Muscle layer of duodenum (tissue), 2 donors: ENCODE measurements at regions not wholly inside any gene's neighbourhood (a gene's known extent, or its start where the extent isn't known, plus 50 kb on each side); places are given as distances from the start of the nearest gene placed in this dataset.

Experiments
- H3K27ac ChIP-seq: one replicate; pipeline ENCODE4 v1.7.0; 2013; ENCODE audit warnings: mild to moderate bottlenecking, low read length
- H3K27me3 ChIP-seq: one replicate; pipeline ENCODE4 v1.7.0; 2013; ENCODE audit warnings: low read depth, mild to moderate bottlenecking, control low read depth, low read length
- H3K36me3 ChIP-seq, 2 donors: one replicate each; pipeline ENCODE4 v1.7.0; 2013; ENCODE audit warnings: low read length in 2 of 2, control low read depth in 1 of 2, mild to moderate bottlenecking in 1 of 2; ENCODE audit not compliant: insufficient read depth in 2 of 2, control insufficient read depth in 1 of 2
- H3K4me1 ChIP-seq, 2 donors: one replicate each; pipeline ENCODE4 v1.7.0; 2013; ENCODE audit warnings: low read length in 2 of 2, mild to moderate bottlenecking in 2 of 2, control low read depth in 1 of 2, moderate library complexity in 1 of 2; ENCODE audit not compliant: insufficient read depth in 2 of 2, control insufficient read depth in 1 of 2
- H3K4me3 ChIP-seq, 2 donors: one replicate each; pipeline ENCODE4 v1.7.0; 2013; ENCODE audit warnings: low read length in 2 of 2, low read depth in 1 of 2, mild to moderate bottlenecking in 1 of 2
- H3K9me3 ChIP-seq, 2 donors: one replicate each; pipeline ENCODE4 v1.7.0; 2013; ENCODE audit warnings: low read length in 2 of 2, control low read depth in 1 of 2, mild to moderate bottlenecking in 1 of 2; ENCODE audit not compliant: control insufficient read depth in 1 of 2
- donor health status: healthy.

DNA sequence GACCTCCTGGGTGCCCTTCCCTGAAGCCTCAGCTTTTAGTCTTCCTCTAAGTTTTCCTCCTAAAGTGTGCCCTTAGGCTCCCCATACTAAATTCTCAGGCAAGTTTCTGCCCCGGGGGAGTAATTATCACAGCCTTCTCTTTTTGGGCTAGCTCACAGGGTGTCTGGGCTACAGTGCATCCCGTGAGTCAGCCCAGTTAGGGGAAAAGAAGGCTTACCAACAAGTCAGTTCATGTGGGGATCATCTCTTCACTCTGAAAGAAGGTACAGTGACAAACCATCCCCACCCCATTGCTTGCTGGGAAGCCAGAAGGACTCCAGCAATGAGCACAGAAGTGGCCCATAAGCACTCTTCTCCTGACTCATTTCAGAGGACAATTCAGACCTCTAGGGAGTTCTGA is 134.7 kb upstream of the FAM9C start:
- H3K4me3 ChIP-seq: no peak overlapping the region
- H3K4me1 ChIP-seq: no peaks in the 10 kb centered on the region
- H3K9me3 ChIP-seq: no peaks in the 10 kb centered on the region
- H3K36me3 ChIP-seq: no peaks in the 10 kb centered on the region
- H3K27me3 ChIP-seq: no peaks in the 10 kb centered on the region
- no peak overlapping the region for H3K27ac ChIP-seq

DNA sequence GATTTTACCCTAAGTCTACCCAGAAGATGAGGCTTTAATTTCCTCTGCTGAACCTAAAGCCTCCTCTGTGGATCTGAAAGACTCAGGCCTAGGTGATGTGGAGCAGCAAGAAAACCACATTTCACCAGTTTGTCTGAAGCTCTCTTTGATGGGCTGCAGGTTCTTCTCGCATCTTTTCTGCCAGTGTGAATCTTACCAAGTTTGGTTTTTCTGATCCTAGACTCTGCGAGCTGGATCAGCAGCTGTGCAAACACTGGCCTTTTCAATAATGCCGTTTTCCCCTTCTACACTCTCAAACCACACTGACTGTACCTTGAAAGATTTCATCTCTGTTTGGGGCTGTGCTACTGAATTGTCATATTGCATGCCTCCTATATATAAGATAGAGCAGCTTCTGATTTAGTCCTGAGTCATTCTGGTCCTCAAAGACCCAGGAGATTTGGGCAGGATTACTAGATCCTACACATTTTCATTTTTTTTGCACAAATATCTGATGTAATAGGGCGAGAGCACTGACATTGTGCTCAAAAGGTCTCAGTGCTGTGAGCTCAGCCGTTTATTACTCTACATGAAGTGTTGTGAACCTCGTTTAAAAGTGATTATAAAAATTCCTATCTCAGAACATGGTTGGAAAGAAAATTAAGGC is 133.6 kb upstream of the FAM9C start:
- Histone ChIP-seq H3K4me1 (no peaks in the 10 kb centered on the region), H3K27ac (no peak overlapping the region), H3K4me3 (no peak overlapping the region), H3K36me3 (no peaks in the 10 kb centered on the region), H3K27me3 (no peaks in the 10 kb centered on the region), H3K9me3 (no peaks in the 10 kb centered on the region)

DNA sequence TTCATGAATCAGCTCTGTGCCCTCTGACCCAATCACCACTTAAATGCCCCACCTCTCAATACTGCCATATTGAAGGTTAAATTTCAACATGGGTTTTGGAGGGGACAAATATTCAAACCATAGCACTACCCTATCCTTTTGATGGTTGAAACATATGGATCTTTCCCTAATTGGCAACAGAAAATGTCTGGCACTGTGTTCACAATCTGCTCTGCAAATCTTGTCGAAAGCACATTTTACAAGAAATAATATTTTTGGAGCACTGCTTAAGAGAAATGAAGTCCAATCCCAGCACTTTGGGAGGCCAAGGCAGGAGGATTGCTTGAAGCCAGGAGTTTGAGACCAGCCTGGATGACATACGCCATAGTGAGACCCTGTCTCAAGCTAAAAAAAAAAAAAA is 130.6 kb upstream of the FAM9C start:
- no peak overlapping the region for H3K4me3 ChIP-seq
- H3K9me3 ChIP-seq: no peaks in the 10 kb centered on the region
- H3K27ac ChIP-seq: no peak overlapping the region
- H3K36me3 ChIP-seq: no peaks in the 10 kb centered on the region
- no peaks in the 10 kb centered on the region for H3K27me3 ChIP-seq
- no peaks in the 10 kb centered on the region for H3K4me1 ChIP-seq

DNA sequence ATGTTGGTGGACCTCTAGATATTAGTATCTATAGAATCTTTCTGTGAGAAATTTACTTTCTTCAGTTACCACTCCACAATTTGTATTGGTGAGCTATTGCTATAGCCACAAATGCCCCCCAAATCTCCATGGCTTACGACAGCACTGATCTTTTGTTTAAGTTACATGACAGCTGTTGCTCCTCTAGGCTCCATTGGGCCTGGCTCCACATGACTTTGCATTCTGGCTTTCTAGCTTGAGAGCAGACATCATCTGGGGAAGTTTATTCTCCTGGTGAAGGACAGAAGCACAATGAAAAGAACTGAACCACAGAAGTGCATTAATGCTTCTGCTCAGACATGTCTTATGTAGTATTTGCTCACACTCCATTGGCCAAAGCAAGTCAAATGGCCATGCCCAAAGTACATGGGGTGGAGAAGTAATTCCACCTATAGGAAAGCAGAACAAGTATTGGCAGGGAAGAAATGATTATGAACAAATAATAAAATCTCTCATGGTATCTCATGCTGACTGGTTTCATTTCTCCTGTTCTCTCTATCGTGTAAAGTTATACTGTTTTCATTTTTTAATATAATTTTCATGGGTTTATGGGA is 126.6 kb upstream of the FAM9C start:
- Histone ChIP-seq H3K27me3 (no peaks in the 10 kb centered on the region), H3K27ac (no peak overlapping the region), H3K4me3 (no peak overlapping the region), H3K4me1 (peaks cover 0 to 4% of the 10 kb centered on the region in 2 donors), H3K9me3 (no peaks in the 10 kb centered on the region), H3K36me3 (no peaks in the 10 kb centered on the region)

DNA sequence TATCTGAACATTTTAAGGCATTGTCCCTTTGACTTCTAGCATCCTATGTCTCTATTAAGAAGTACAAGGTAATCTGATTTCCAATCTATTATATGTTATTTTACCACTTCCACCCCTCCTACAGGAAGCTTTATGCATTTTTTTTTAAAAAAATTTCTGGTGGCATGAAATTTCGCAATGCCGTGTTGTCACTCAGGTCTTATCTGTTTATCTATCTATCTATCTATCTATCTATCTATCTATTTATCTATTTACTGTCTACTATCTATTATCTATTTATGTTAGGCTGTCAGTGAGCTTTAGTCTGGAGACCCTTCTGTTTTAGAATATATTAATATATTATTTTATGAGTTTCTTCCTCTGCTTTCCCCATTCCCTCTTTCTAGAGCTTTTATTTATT is 125.3 kb upstream of the FAM9C start:
- Histone ChIP-seq H3K36me3 (no peaks in the 10 kb centered on the region), H3K4me1 (peaks cover 0 to 4% of the 10 kb centered on the region in 2 donors), H3K9me3 (no peaks in the 10 kb centered on the region), H3K27ac (no peak overlapping the region), H3K4me3 (no peak overlapping the region), H3K27me3 (no peaks in the 10 kb centered on the region)

DNA sequence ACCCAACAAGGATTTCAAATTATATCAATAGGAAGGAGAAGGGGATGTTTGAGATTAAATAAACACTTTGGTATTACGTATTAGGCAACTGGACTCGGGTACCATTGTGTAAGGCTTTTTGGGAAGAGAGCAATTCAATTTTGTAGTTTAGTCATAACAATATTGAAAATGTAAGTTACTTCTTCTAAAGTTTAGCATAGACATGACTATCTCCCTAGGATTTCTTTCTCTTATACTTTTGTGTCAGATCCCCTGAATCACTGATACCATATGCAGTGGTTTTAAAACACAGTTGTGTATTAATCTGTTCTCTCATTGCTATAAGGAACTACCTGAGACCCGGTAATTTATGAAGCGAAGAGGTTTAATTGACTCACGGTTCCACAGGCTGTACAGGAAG is 123.8 kb upstream of the FAM9C start:
- Histone ChIP-seq H3K27ac (peak overlapping the region; percentile 58), H3K9me3 (no peaks in the 10 kb centered on the region), H3K27me3 (no peaks in the 10 kb centered on the region), H3K4me3 (no peak overlapping the region), H3K4me1 (peaks cover 0 to 4% of the 10 kb centered on the region in 2 donors), H3K36me3 (no peaks in the 10 kb centered on the region)

DNA sequence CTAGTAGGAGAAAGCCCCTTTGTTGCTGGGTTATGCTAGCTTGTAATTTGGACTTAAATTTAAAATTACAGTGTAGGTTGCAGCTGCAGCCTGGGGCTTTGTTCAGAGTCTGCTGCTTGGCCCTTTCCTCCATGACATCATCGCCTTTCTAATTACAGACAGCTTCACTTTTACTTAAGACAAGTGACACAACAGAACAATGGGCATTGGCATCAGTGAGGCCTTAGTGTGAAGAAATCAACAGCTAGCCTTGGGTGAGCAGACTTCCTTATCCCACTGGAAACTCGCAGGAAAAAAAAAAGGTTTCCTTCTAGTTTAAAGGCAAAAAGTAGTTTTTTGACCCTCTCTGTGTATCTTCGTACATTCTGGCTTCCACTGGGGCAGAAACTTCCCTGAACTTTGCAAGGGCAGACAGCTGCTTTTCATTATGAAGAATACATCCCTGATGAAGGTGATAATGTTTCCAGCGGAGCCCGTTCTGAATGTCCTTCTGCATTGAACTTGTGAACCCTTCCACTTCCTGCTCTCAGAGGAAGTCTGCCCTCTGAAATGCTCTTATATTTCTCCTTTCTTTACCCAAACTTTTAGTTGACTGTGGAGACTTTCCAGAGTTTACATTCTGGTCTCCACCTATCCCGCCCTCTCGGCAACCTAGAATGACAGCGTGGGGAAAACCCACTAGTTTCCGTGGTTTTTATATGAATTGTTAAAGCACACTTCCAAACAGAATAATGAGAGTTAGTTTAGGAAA is 123.2 kb upstream of the FAM9C start:
- peak overlapping the region; percentile 58 for H3K27ac ChIP-seq
- H3K27me3 ChIP-seq: no peaks in the 10 kb centered on the region
- H3K9me3 ChIP-seq: no peaks in the 10 kb centered on the region
- H3K4me1 ChIP-seq: peaks cover 0 to 4% of the 10 kb centered on the region in 2 donors
- H3K4me3 ChIP-seq: no peak overlapping the region
- no peaks in the 10 kb centered on the region for H3K36me3 ChIP-seq

DNA sequence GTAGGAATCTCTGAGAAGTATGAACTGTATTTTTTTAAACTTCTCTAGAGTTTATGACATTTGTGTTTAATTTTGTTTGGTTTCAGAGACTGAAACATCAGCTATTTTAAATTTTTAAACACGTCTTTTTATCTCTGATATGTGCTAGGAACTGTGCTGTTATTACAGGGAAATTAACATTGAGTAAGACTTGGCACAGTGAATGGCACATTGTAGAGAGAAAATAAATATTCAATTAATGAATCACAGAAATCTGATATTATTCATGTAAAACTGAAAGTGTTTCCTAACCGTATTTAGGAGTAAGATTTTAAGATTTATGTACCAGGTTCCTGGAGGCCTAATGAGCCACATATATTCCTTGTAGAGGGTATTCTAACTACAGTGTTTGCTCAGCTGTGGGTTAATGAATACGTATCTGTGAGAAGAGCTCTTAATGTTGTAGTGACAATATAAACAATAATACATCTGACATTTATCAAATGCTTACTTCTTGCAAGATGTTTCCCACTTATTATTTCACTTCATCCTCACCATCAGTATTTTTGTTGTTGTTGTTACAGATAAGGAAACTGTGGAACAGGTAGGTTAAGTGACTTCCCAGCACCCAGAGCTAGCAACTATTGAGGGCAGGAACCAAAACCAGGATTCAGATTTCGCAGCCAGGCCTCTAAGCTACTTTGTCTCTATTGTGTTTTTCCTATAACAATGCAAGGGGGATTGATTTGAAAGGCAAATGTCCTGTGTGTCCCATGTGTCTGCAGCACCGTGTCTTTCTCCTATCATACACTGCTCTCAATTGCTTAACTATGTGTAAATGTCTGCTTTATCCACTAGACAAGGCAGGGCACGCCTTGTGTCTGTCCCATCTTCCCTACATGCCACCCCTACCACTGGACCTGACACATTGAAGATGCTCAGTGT is 121.1 kb upstream of the FAM9C start:
- H3K27ac ChIP-seq: peak overlapping the region; percentile 58
- peaks cover 4 to 5% of the 10 kb centered on the region in 2 donors for H3K4me1 ChIP-seq
- no peaks in the 10 kb centered on the region for H3K27me3 ChIP-seq
- H3K4me3 ChIP-seq: no peak overlapping the region
- no peaks in the 10 kb centered on the region for H3K9me3 ChIP-seq
- no peaks in the 10 kb centered on the region for H3K36me3 ChIP-seq

DNA sequence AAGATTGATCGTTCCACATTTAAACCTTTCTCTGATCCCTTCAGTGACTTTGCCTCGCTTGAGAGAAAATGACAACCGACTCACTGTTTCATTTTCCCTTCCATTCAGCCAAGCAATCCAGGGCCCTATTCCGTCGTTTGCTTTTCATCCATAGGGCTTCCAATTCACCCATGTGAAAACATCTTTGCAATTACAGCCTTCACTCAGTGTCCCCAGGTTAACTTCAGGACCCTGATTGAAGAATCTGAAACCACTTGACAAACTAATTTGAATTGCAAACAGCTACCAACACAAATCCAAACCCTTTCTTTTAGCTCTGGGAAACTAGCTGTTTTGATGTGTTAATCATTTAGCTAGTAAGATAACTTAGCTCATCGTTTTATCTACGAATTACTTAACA is 120.2 kb upstream of the FAM9C start:
- Histone ChIP-seq H3K27me3 (no peaks in the 10 kb centered on the region), H3K27ac (peak overlapping the region; percentile 58), H3K4me3 (no peak overlapping the region), H3K36me3 (no peaks in the 10 kb centered on the region), H3K9me3 (no peaks in the 10 kb centered on the region), H3K4me1 (peaks cover 4 to 9% of the 10 kb centered on the region in 2 donors)

DNA sequence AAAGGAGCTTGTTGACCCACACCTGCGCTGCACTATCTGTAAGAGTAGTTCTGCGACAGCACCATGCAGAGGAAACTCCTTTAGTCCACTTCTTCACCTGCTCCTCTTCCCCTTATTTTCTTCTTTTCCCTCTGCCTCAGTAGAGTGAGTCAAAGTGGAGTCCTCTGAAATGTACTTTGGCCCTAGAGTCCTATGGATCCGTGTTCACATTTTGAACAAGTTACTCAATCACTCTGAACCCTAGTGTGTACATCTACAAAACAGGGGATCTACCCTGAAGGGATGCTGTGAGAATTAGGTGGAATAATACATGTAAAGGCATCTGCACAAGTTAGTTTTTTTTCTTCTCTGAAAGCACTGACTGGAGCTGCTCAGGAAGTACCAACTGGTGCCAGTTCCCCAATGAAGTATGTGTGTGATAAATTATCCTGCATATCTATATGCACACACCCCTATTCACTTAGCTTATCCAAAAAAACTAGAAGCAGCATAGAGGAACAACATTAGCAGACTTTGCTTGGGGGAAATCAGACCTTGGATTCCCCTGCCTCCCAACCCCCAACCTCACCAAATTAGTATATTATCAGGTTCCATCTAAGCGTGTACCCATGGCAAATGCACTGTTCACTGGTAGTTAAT is 118.5 kb upstream of the FAM9C start:
- H3K4me1 ChIP-seq: peaks cover 4 to 9% of the 10 kb centered on the region in 2 donors

More for the DNA sequence above, 118.5 kb upstream of the FAM9C start:
- Histone ChIP-seq H3K36me3 (no peaks in the 10 kb centered on the region), H3K27ac (no peak overlapping the region), H3K27me3 (no peaks in the 10 kb centered on the region), H3K9me3 (no peaks in the 10 kb centered on the region), H3K4me3 (no peak overlapping the region)
